ENCODE measurements at regions not wholly inside any gene's neighbourhood (a gene's known extent, or its start where the extent isn't known, plus 50 kb on each side); places are given as distances from the start of the nearest gene placed in this dataset.

DNA sequence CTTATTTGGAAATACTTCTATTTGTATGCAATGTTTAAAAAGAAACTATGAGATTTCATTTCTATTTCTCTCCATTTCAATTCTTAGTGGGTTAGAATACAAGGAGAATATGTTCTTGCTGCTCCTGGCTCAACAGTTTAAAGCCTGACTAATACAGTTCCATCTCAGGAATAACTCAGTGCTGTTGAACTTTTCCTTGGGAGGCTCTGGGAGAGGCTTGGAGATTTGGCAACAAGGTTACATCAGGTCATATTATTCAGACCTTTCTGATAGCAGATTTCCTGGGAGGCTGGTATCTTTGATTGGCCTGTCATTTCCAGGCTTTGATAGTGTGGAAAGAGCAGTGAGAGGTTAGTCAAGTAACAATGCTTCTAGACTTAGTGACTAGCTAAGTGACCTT, 481.7 kb upstream of the KLF4 start:
- TF ChIP-seq, protein P1, sequence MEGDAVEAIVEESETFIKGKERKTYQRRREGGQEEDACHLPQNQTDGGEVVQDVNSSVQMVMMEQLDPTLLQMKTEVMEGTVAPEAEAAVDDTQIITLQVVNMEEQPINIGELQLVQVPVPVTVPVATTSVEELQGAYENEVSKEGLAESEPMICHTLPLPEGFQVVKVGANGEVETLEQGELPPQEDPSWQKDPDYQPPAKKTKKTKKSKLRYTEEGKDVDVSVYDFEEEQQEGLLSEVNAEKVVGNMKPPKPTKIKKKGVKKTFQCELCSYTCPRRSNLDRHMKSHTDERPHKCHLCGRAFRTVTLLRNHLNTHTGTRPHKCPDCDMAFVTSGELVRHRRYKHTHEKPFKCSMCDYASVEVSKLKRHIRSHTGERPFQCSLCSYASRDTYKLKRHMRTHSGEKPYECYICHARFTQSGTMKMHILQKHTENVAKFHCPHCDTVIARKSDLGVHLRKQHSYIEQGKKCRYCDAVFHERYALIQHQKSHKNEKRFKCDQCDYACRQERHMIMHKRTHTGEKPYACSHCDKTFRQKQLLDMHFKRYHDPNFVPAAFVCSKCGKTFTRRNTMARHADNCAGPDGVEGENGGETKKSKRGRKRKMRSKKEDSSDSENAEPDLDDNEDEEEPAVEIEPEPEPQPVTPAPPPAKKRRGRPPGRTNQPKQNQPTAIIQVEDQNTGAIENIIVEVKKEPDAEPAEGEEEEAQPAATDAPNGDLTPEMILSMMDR (conservative IDR thresholded peaks at IDR 0.05 in 1 of 2, IDR thresholded peaks at IDR 0.05 in 1 of 2; ENCODE audit: extremely low read depth in 1 of 2, insufficient read depth in 1 of 2, low read depth in 1 of 2, low read length in 2 of 2): no peak
- no peak for TF ChIP-seq EZH2 (IDR thresholded peaks at IDR 0.05; ENCODE audit: borderline replicate concordance, low read length)
